ENCODE measurements at regions not wholly inside any gene's neighbourhood (a gene's known extent, or its start where the extent isn't known, plus 50 kb on each side); places are given as distances from the start of the nearest gene placed in this dataset.

- TF ChIP-seq POLR2AphosphoS5 (IDR thresholded peaks at IDR 0.05; ENCODE audit: low read depth, low read length) (no peak), REST (IDR thresholded peaks at IDR 0.05; ENCODE audit: insufficient read depth in 1 of 2, low read depth in 2 of 2, low read length in 2 of 2) (no peak), SIN3A (IDR thresholded peaks at IDR 0.05; ENCODE audit: borderline replicate concordance, insufficient read depth, low read length) (no peak)
These were observed 90.9 kb downstream of the GATA6 start for GRCh38 chr18:22260208-22260820.
